K562 (cell line): ENCODE measurements at regions not wholly inside any gene's neighbourhood (a gene's known extent, or its start where the extent isn't known, plus 50 kb on each side); places are given as distances from the start of the nearest gene placed in this dataset.

Experiments
- MNT ChIP-seq, 2 experiments: fragments of 450-650 bp; conservative IDR thresholded peaks; 2 replicates each; pipeline ENCODE4 v1.6.1; 2017; ENCODE audit warnings: mild to moderate bottlenecking in 2 of 2, moderate library complexity in 2 of 2
- POLR2A ChIP-seq: fragments of 450-650 bp; conservative IDR thresholded peaks from 2 replicates; pipeline ENCODE4 v1.6.1; 2016
- POLR2AphosphoS5 ChIP-seq: IDR thresholded peaks from 2 replicates; pipeline ENCODE4 v1.6.1; 2011; ENCODE audit warnings: mild to moderate bottlenecking, low read depth, low read length, moderate library complexity; ENCODE audit not compliant: control insufficient read depth, insufficient read depth

GRCh38 chr15:45958924-45959323 is 324.1 kb downstream of the SQOR start:
- no peak for TF ChIP-seq POLR2A
- no peak for TF ChIP-seq MNT (conservative IDR thresholded peaks at IDR 0.05)
- no peak for TF ChIP-seq POLR2AphosphoS5
